ENCODE measurements at regions not wholly inside any gene's neighbourhood (a gene's known extent, or its start where the extent isn't known, plus 50 kb on each side); places are given as distances from the start of the nearest gene placed in this dataset.

GRCh38 chr14:48417715-48418500, 742.5 kb upstream of the MDGA2 start:
- intact Hi-C loops (cut with DNase I; ENCODE audit: low total_unique reads) = no loop called here

DNA sequence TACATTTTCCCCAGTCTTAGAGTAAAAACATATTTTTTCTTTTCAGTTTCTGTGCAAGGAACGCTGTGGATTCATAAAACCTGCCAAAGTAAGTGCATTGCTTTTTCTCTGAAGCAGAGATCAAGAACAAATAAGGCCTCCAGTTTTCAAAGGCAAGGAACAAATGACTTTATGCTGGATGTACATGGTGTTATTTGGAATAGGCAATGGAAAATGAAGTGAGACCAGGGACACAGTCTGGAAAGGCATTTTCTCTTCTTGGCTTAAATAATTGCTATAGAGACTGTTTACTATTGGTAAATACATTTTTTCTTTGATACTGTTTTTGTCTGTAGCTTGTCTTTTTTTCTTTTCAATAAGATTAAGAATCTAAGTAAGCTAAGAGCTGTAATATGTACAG, 725.9 kb upstream of the MDGA2 start:
- TF ChIP-seq POLR2A (IDR thresholded peaks at IDR 0.05) (no peak), CTCF (IDR thresholded peaks at IDR 0.05) (no peak), EP300 (IDR thresholded peaks at IDR 0.05; ENCODE audit: low read depth) (no peak)
- WGBS, 2 donors (ENCODE audit: low coverage in 1 of 2) = 31 to 47% methylated on average over 1 of the region's 1 CpG

More at GRCh38 chr14:48417715-48418500, 742.5 kb upstream of the MDGA2 start:
- Histone ChIP-seq H3K36me3 (no peaks in the 10 kb centered on the region), H3K27ac (no peak overlapping the region), H3K4me1 (no peaks in the 10 kb centered on the region), H3K27me3 (no peaks in the 10 kb centered on the region), H3K9me3 (no peaks in the 10 kb centered on the region), H3K4me3 (no peak overlapping the region)
- in situ Hi-C loops (cut with MboI; ENCODE audit: low pct_ligation_motif_present in 1 of 4, low pct_unique_long_range_greater_than_20kb in 1 of 4, low sequenced_read_pairs in 3 of 4) = no loop called here
- TF ChIP-seq EP300 (IDR thresholded peaks at IDR 0.05; ENCODE audit: low read depth) = no peak
- TF ChIP-seq CTCF (IDR thresholded peaks at IDR 0.05) = no peak
- no peak for TF ChIP-seq POLR2A (IDR thresholded peaks at IDR 0.05)
- TF ChIP-seq POLR2AphosphoS5 (IDR thresholded peaks at IDR 0.05) = no peak
- no peak for DNase-seq
- WGBS, 2 donors (ENCODE audit: low coverage in 1 of 2) = 60 to 95% methylated on average over 1 to 4 of the region's 4 CpGs

DNA sequence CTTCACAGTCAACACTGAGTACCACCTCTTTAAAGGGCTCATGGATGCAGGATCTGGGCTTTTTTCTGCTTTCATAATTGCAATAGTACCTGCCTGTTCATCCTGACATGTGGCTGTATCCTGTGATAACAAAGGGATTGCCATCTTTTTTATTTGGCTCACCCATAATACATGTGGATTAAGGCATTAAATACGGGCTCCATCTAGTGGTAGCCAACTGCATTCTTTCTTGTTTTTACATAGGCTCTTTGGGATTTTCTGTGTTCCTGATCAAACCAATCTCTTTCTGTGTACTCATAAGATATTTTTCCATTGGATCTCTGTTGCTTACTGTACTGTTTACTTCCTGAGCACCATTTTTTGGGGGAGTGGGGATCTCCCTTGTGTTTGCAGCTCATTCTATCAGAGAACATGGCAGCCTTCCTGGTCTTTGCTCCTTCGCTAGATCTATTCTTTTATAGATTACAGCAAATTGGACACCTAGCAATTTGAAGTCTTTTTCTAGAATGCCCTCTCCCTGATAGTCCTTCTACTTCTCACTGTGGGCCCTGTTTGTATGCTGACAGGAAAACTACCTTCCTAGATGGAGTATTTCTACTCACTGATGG, 723.4 kb upstream of the MDGA2 start:
- no peak overlapping the region for H3K4me3 ChIP-seq
- DNase-seq = no peak
- intact Hi-C loops (cut with DNase I; ENCODE audit: low total_unique reads) (no loop called here), in situ Hi-C loops (cut with MboI; ENCODE audit: low pct_ligation_motif_present in 1 of 4, low pct_unique_long_range_greater_than_20kb in 1 of 4, low sequenced_read_pairs in 3 of 4) (no loop called here)
- no peaks in the 10 kb centered on the region for H3K36me3 ChIP-seq
- H3K9me3 ChIP-seq = no peaks in the 10 kb centered on the region
- no peak overlapping the region for H3K27ac ChIP-seq
- no peaks in the 10 kb centered on the region for H3K27me3 ChIP-seq
- 49 to 50% methylated on average over 2 of the region's 2 CpGs for WGBS, 2 donors (ENCODE audit: low coverage in 1 of 2)
- no peak for TF ChIP-seq POLR2AphosphoS5 (IDR thresholded peaks at IDR 0.05)
- TF ChIP-seq CTCF (IDR thresholded peaks at IDR 0.05) = peak in 4 of 5 experiments; percentile 14 to 47 (median 40)
- no peak for TF ChIP-seq POLR2A (IDR thresholded peaks at IDR 0.05)
- TF ChIP-seq EP300 (IDR thresholded peaks at IDR 0.05; ENCODE audit: low read depth) = no peak
- no peaks in the 10 kb centered on the region for H3K4me1 ChIP-seq

More for the DNA sequence above, 725.9 kb upstream of the MDGA2 start:
- no peaks in the 10 kb centered on the region for H3K36me3 ChIP-seq
- H3K9me3 ChIP-seq = no peaks in the 10 kb centered on the region
- DNase-seq = no peak
- no peak overlapping the region for H3K4me3 ChIP-seq
- in situ Hi-C loops (cut with MboI; ENCODE audit: low pct_ligation_motif_present in 1 of 4, low pct_unique_long_range_greater_than_20kb in 1 of 4, low sequenced_read_pairs in 3 of 4) = no loop called here
- no peaks in the 10 kb centered on the region for H3K27me3 ChIP-seq
- intact Hi-C loops (cut with DNase I; ENCODE audit: low total_unique reads) = no loop called here
- H3K4me1 ChIP-seq = no peaks in the 10 kb centered on the region
- no peak overlapping the region for H3K27ac ChIP-seq

DNA sequence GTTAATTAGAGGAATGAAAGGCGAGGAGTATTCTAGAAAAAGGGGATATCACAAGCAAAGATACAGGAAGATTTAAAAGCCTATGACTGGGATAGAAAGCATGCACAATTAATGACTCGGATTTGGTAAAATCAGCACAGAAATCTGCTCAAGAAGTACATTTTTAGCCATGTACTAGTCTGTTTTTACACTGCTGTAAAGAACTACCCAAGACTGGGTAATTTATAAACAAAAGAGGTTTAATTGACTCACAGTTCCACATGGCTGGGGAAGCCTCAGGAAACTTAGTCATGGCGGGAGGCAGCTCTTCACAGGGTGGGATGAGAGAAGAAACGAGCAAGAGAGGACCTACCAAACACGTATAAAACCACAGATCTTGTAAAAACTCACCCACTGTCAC, 716.3 kb upstream of the MDGA2 start:
- no peak overlapping the region for H3K27ac ChIP-seq
- TF ChIP-seq CTCF (IDR thresholded peaks at IDR 0.05) = no peak
- no peak for TF ChIP-seq EP300 (IDR thresholded peaks at IDR 0.05; ENCODE audit: low read depth)
- no peak for TF ChIP-seq POLR2AphosphoS5 (IDR thresholded peaks at IDR 0.05)
- TF ChIP-seq POLR2A (IDR thresholded peaks at IDR 0.05) = no peak
- in situ Hi-C loops (cut with MboI; ENCODE audit: low pct_ligation_motif_present in 1 of 4, low pct_unique_long_range_greater_than_20kb in 1 of 4, low sequenced_read_pairs in 3 of 4) = no loop called here
- no peak for DNase-seq
- H3K9me3 ChIP-seq = no peaks in the 10 kb centered on the region
- WGBS, 2 donors (ENCODE audit: low coverage in 1 of 2) = 55 to 87% methylated on average over 2 to 5 of the region's 5 CpGs
- H3K36me3 ChIP-seq = no peaks in the 10 kb centered on the region
- H3K4me3 ChIP-seq = no peak overlapping the region
- H3K4me1 ChIP-seq = no peaks in the 10 kb centered on the region
- H3K27me3 ChIP-seq = no peaks in the 10 kb centered on the region
- intact Hi-C loops (cut with DNase I; ENCODE audit: low total_unique reads) = no loop called here
